HG03060 (cell line): ENCODE measurements at regions not wholly inside any gene's neighbourhood (a gene's known extent, or its start where the extent isn't known, plus 50 kb on each side); places are given as distances from the start of the nearest gene placed in this dataset.

ENCODE experiments used
- ATAC-seq: cut with Tn5 transposase; IDR thresholded peaks from one replicate; pipeline ENCODE4 v1.9.1; 2021; ENCODE audit warnings: low read depth, moderate number of reproducible peaks; ENCODE audit not compliant: unreplicated experiment

DNA sequence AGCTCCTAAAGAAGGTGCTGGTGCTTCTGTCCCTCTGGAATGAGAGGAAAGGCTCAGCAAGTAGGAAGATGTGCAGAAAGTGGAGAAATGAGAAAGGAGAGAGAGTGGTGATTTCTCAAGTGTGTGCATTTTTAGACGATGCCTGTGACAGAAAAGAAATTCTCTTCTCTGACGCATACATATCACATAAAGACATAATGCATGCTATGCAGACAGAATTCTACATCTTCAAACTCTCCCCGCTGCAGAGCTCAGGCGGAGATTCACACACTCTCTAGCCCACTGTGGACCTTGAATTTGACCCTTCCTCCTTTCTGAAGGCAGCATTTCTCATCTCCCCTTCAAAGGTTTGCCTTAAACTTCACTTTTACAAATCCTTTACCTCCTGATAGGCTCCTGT, 52.0 kb upstream of the CAMK1G start:
- ATAC-seq: no peak
